H1 (cell line): ENCODE measurements at regions not wholly inside any gene's neighbourhood (a gene's known extent, or its start where the extent isn't known, plus 50 kb on each side); places are given as distances from the start of the nearest gene placed in this dataset.

Source experiments
- CHD1 ChIP-seq: IDR thresholded peaks from 2 replicates; pipeline ENCODE4 v1.6.1; 2012; ENCODE audit warnings: low read depth, low read length, improper control_type of control experiment
- CTCF ChIP-seq, 3 experiments: IDR thresholded peaks; 1 replicate in 2 of 3; 2 replicates in 1 of 3; pipeline versions ENCODE4 v1.5.1 to v1.6.1; 2011; ENCODE audit warnings: low read length in 3 of 3, mild to moderate bottlenecking in 3 of 3, inconsistent platforms in 2 of 3, low read depth in 1 of 3, moderate library complexity in 1 of 3; ENCODE audit not compliant: insufficient read depth in 1 of 3; ENCODE audit errors: control extremely low read depth in 1 of 3
- EP300 ChIP-seq, 2 experiments: IDR thresholded peaks; 1 replicate in 1 of 2; 2 replicates in 1 of 2; pipeline ENCODE4 v1.6.1; 2011 to 2012; ENCODE audit warnings: low read depth in 2 of 2, low read length in 2 of 2, mild to moderate bottlenecking in 2 of 2, borderline replicate concordance in 1 of 2, inconsistent platforms in 1 of 2, moderate library complexity in 1 of 2
- EZH2 ChIP-seq: fragments of 200-600 bp; sonication (generic); IDR thresholded peaks from 2 replicates; pipeline ENCODE4 v1.7.1; 2012; ENCODE audit warnings: low read depth, mild to moderate bottlenecking, moderate library complexity, low read length, inconsistent platforms; ENCODE audit not compliant: severe bottlenecking
- GTF2F1 ChIP-seq: IDR thresholded peaks from 2 replicates; pipeline ENCODE4 v1.6.1; 2012; ENCODE audit warnings: low read depth, low read length, improper control_type of control experiment, borderline replicate concordance
- JUND ChIP-seq: IDR thresholded peaks from 2 replicates; pipeline ENCODE4 v1.6.1; 2011; ENCODE audit warnings: mild to moderate bottlenecking, improper control_type of control experiment, low read length
- KDM1A ChIP-seq: fragments of 200-600, 300-600 bp; sonication (generic); IDR thresholded peaks from 2 replicates; pipeline ENCODE4 v1.7.1; 2016; ENCODE audit warnings: mild to moderate bottlenecking, low read length, borderline replicate concordance
- MAX ChIP-seq: IDR thresholded peaks from 2 replicates; pipeline ENCODE4 v1.6.1; 2012; ENCODE audit warnings: inconsistent platforms
- POLR2A ChIP-seq, 2 experiments: IDR thresholded peaks; 1 replicate in 1 of 2; 2 replicates in 1 of 2; pipeline ENCODE4 v1.6.1; 2011; ENCODE audit warnings: low read depth in 2 of 2, low read length in 2 of 2, mild to moderate bottlenecking in 2 of 2; ENCODE audit errors: control extremely low read depth in 1 of 2
- TAF1 ChIP-seq: IDR thresholded peaks from 2 replicates; pipeline ENCODE4 v1.6.1; 2011; ENCODE audit warnings: mild to moderate bottlenecking, low read depth, low read length
- USF2 ChIP-seq: IDR thresholded peaks from 2 replicates; pipeline ENCODE4 v1.6.1; 2011; ENCODE audit warnings: low read length, improper control_type of control experiment
- TF ChIP-seq, protein P1 (sequence below): IDR thresholded peaks from 2 replicates; pipeline ENCODE4 v1.6.1; 2011; ENCODE audit warnings: low read depth, mild to moderate bottlenecking, low read length; ENCODE audit not compliant: insufficient read depth

- TF ChIP-seq USF2 (no peak), CHD1 (no peak), TAF1 (no peak), GTF2F1 (no peak), CTCF (IDR thresholded peaks at IDR 0.05; ENCODE audit: control extremely low read depth in 1 of 3, insufficient read depth in 1 of 3, low read depth in 1 of 3, low read length in 3 of 3) (no peak), EZH2 (no peak), POLR2A (IDR thresholded peaks at IDR 0.05; ENCODE audit: control extremely low read depth in 1 of 2, low read depth in 2 of 2, low read length in 2 of 2) (no peak), KDM1A (no peak), MAX (no peak), EP300 (IDR thresholded peaks at IDR 0.05; ENCODE audit: borderline replicate concordance in 1 of 2, low read depth in 2 of 2, low read length in 2 of 2) (no peak), JUND (no peak)
- TF ChIP-seq, protein P1, sequence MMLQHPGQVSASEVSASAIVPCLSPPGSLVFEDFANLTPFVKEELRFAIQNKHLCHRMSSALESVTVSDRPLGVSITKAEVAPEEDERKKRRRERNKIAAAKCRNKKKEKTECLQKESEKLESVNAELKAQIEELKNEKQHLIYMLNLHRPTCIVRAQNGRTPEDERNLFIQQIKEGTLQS, result no peak
Observed at GRCh38 chr6:78476561-78476960, 390.8 kb upstream of the IRAK1BP1 start.
